Astrocyte (in vitro differentiated cells and primary cell): ENCODE measurements at regions not wholly inside any gene's neighbourhood (a gene's known extent, or its start where the extent isn't known, plus 50 kb on each side); places are given as distances from the start of the nearest gene placed in this dataset.

Experiments used
- CTCF ChIP-seq: IDR thresholded peaks from 2 replicates; pipeline ENCODE4 v1.5.1; 2011; ENCODE audit warnings: low read depth, mild to moderate bottlenecking, inconsistent platforms, low read length, moderate library complexity; ENCODE audit not compliant: insufficient read depth
- EZH2 ChIP-seq: IDR thresholded peaks from 2 replicates; pipeline ENCODE4 v1.6.1; 2012; ENCODE audit warnings: mild to moderate bottlenecking, low read length, inconsistent platforms; ENCODE audit not compliant: insufficient read depth

- TF ChIP-seq CTCF (no peak), EZH2 (no peak)
Observed at GRCh38 chr4:117488692-117489091, 403.3 kb upstream of the TRAM1L1 start.
